B cell (primary cell): ENCODE measurements at regions not wholly inside any gene's neighbourhood (a gene's known extent, or its start where the extent isn't known, plus 50 kb on each side); places are given as distances from the start of the nearest gene placed in this dataset.

Source experiments
- CTCF ChIP-seq: fragments of 200-600 bp; IDR thresholded peaks from one replicate; pipeline ENCODE4 v1.8.0; 2022; ENCODE audit warnings: antibody characterized with exemption, mild to moderate bottlenecking
- EZH2 ChIP-seq: IDR thresholded peaks from 2 replicates; pipeline ENCODE4 v1.6.1; 2012; ENCODE audit warnings: borderline replicate concordance, low read depth, mild to moderate bottlenecking, moderate library complexity, low read length; ENCODE audit not compliant: insufficient read depth, poor library complexity, severe bottlenecking

GRCh38 chr13:73696271-73696670 is 437.9 kb downstream of the KLF12 start:
- TF ChIP-seq CTCF (no peak), EZH2 (no peak)
